HL-60 (cell line): ENCODE measurements at regions not wholly inside any gene's neighbourhood (a gene's known extent, or its start where the extent isn't known, plus 50 kb on each side); places are given as distances from the start of the nearest gene placed in this dataset.

ENCODE experiments used
- DNase-seq, 2 experiments: peaks; one replicate each; pipeline ENCODE4 v3.0.0-alpha.2; 2010 to 2020; ENCODE audit warnings: low read depth in 1 of 2, low spot score in 1 of 2
- H3K27ac ChIP-seq: fragments of 250-450 bp; sonication (Bioruptor Pico); replicated peaks from 2 replicates; pipeline ENCODE4 v1.5.1; 2020; ENCODE audit warnings: mild to moderate bottlenecking, moderate library complexity
- H3K27me3 ChIP-seq: fragments of 250-450 bp; sonication (Bioruptor Pico); 2 replicates; pipeline ENCODE4 v1.5.1; 2021; ENCODE audit warnings: mild to moderate bottlenecking, moderate library complexity; ENCODE audit not compliant: insufficient read depth, poor library complexity, severe bottlenecking
- H3K4me3 ChIP-seq: replicated peaks from 2 replicates; pipeline ENCODE4 v1.5.1; 2011; ENCODE audit warnings: mild to moderate bottlenecking, control low read depth, low read length; ENCODE audit not compliant: insufficient read depth
- GABPA ChIP-seq: IDR thresholded peaks from 2 replicates; pipeline ENCODE4 v1.6.1; 2012; ENCODE audit warnings: low read depth
- POLR2AphosphoS5 ChIP-seq: IDR thresholded peaks from 2 replicates; pipeline ENCODE4 v1.6.1; 2012; ENCODE audit warnings: low read depth
- REST ChIP-seq: IDR thresholded peaks from 2 replicates; pipeline ENCODE4 v1.6.1; 2012; ENCODE audit warnings: low read depth; ENCODE audit not compliant: insufficient replicate concordance
- SPI1 ChIP-seq: IDR thresholded peaks from 2 replicates; pipeline ENCODE4 v1.6.1; 2012; ENCODE audit warnings: low read depth, mild to moderate bottlenecking, borderline replicate concordance
- TF ChIP-seq, protein P1 (sequence below): IDR thresholded peaks from one replicate; pipeline ENCODE4 v1.5.1; 2011; ENCODE audit warnings: low read length, control low read depth, inconsistent platforms; ENCODE audit not compliant: insufficient read depth

GRCh38 chr2:5530011-5530696 lies 162.0 kb upstream of the SOX11 start:
- H3K4me3 ChIP-seq, result no peak overlapping the region
- no peaks in the 10 kb centered on the region for H3K27me3 ChIP-seq
- no peak for TF ChIP-seq POLR2AphosphoS5
- TF ChIP-seq, protein P1, sequence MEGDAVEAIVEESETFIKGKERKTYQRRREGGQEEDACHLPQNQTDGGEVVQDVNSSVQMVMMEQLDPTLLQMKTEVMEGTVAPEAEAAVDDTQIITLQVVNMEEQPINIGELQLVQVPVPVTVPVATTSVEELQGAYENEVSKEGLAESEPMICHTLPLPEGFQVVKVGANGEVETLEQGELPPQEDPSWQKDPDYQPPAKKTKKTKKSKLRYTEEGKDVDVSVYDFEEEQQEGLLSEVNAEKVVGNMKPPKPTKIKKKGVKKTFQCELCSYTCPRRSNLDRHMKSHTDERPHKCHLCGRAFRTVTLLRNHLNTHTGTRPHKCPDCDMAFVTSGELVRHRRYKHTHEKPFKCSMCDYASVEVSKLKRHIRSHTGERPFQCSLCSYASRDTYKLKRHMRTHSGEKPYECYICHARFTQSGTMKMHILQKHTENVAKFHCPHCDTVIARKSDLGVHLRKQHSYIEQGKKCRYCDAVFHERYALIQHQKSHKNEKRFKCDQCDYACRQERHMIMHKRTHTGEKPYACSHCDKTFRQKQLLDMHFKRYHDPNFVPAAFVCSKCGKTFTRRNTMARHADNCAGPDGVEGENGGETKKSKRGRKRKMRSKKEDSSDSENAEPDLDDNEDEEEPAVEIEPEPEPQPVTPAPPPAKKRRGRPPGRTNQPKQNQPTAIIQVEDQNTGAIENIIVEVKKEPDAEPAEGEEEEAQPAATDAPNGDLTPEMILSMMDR, result no peak
- no peak for TF ChIP-seq SPI1
- no peak for TF ChIP-seq GABPA
- no peak for TF ChIP-seq REST
- H3K27ac ChIP-seq, result no peak overlapping the region
- DNase-seq, result no peak

DNA sequence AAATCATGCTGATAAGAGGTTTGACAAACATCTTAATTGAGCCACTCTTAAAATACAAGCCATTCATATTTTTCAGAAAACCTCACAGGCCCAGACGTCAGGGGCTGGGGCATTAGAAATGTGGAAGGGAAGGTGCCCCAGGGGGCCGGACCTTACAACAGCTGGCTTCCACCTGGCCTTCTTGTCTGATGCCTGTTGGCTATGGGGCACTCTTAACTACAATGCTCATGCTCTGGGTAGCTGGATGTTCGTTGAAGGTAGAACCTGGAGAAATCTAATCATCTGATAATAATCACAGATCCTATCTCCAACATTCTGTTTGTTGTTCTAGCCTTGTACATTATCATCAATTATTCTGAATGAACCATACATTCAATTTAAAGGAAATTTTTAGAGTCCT lies 156.9 kb upstream of the SOX11 start:
- Histone ChIP-seq H3K27ac (no peak overlapping the region), H3K27me3 (no peaks in the 10 kb centered on the region), H3K4me3 (no peak overlapping the region)
- DNase-seq, result no peak
- no peak for TF ChIP-seq SPI1
- TF ChIP-seq, protein P1, result no peak
- TF ChIP-seq GABPA, result no peak
- TF ChIP-seq POLR2AphosphoS5, result no peak
- no peak for TF ChIP-seq REST

DNA sequence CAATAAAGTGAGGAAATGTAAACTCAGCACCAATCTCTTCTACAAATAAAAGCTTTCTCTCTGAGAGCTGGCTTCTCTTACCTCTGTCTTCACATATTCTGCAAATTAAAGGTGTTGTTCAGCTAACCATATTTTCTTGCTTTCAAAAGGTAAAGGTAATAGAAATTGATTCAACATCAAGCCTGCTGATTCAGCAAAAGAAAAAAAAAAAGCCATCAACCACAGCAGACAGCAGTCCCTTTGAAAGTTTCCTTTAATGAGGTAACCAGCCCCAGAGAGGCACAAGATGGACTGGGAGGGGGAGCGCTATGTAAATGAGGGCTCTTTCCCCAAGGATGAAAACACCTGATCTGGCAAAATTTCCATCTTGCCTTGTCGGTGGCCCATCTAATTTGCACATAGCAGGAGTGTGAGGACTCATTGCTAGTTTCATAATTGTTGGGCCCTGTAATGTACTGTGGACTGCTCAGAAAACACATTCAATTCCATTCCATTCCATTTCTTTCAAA lies 154.9 kb upstream of the SOX11 start:
- Histone ChIP-seq H3K4me3 (no peak overlapping the region), H3K27me3 (no peaks in the 10 kb centered on the region), H3K27ac (no peak overlapping the region)
- DNase-seq, result no peak
- TF ChIP-seq SPI1 (no peak), GABPA (no peak), POLR2AphosphoS5 (no peak), REST (no peak)
- TF ChIP-seq, protein P1, result no peak
